Midbrain (tissue), 1 donor: ENCODE measurements at regions not wholly inside any gene's neighbourhood (a gene's known extent, or its start where the extent isn't known, plus 50 kb on each side); places are given as distances from the start of the nearest gene placed in this dataset.
"Not testable (repeated sequence)": the region's sequence is repeated elsewhere in the genome, so short reads cannot be mapped to it uniquely, and the experiment has no call there.

Experiments
- DNase-seq: peaks from one replicate; lab custom pipeline; 2025; lab: John Stamatoyannopoulos, UW

- DNase-seq: no peak
Measured at GRCh38 chr17:51387986-51388385, 127.6 kb downstream of the UTP18 start.

- no peak for DNase-seq
Measured at GRCh38 chr17:51389875-51390274, 129.5 kb downstream of the UTP18 start.

GRCh38 chr17:51391982-51392654 is 131.8 kb downstream of the UTP18 start:
- DNase-seq: no peak

GRCh38 chr17:51395621-51396020 is 135.3 kb downstream of the UTP18 start:
- DNase-seq: no peak

GRCh38 chr17:51397361-51398127 is 137.2 kb downstream of the UTP18 start:
- no peak for DNase-seq

GRCh38 chr17:51398128-51398525 is 137.8 kb downstream of the UTP18 start:
- DNase-seq: no peak

GRCh38 chr17:51398687-51399086 is 138.3 kb downstream of the UTP18 start:
- no peak for DNase-seq

- DNase-seq: no peak
Measured at GRCh38 chr17:51401279-51401678, 140.9 kb downstream of the UTP18 start.

- no peak for DNase-seq
Measured at GRCh38 chr17:51402899-51403298, 142.6 kb downstream of the UTP18 start.

- no peak for DNase-seq
Measured at GRCh38 chr17:51407576-51407975, 147.2 kb downstream of the UTP18 start.

- DNase-seq: no peak
Measured at GRCh38 chr17:51419476-51419875, 159.1 kb downstream of the UTP18 start.

GRCh38 chr17:51421525-51421924 is 161.2 kb downstream of the UTP18 start:
- no peak for DNase-seq

- no peak for DNase-seq
Measured at GRCh38 chr17:51422634-51423033, 162.3 kb downstream of the UTP18 start.

GRCh38 chr17:51423421-51424160 is 163.2 kb downstream of the UTP18 start:
- no peak for DNase-seq

GRCh38 chr17:51425773-51426172 is 165.4 kb downstream of the UTP18 start:
- DNase-seq: no peak

GRCh38 chr17:51427323-51427811 is 167.0 kb downstream of the UTP18 start:
- DNase-seq: no peak

GRCh38 chr17:51427856-51428255 is 167.5 kb downstream of the UTP18 start:
- DNase-seq: no peak

- DNase-seq: no peak
Measured at GRCh38 chr17:51428668-51429495, 168.5 kb downstream of the UTP18 start.

GRCh38 chr17:51429938-51430337 is 169.6 kb downstream of the UTP18 start:
- not testable (repeated sequence) for DNase-seq

GRCh38 chr17:51430591-51430990 is 170.2 kb downstream of the UTP18 start:
- DNase-seq: no peak

- DNase-seq: no peak
Measured at GRCh38 chr17:51434434-51435170, 174.3 kb downstream of the UTP18 start.
